HG03354 (cell line): ENCODE measurements at regions not wholly inside any gene's neighbourhood (a gene's known extent, or its start where the extent isn't known, plus 50 kb on each side); places are given as distances from the start of the nearest gene placed in this dataset.

Experiments
- ATAC-seq: cut with Tn5 transposase; IDR thresholded peaks from one replicate; pipeline ENCODE4 v1.9.1; 2021; ENCODE audit warnings: mild to moderate bottlenecking; ENCODE audit not compliant: unreplicated experiment, poor library complexity, severe bottlenecking

DNA sequence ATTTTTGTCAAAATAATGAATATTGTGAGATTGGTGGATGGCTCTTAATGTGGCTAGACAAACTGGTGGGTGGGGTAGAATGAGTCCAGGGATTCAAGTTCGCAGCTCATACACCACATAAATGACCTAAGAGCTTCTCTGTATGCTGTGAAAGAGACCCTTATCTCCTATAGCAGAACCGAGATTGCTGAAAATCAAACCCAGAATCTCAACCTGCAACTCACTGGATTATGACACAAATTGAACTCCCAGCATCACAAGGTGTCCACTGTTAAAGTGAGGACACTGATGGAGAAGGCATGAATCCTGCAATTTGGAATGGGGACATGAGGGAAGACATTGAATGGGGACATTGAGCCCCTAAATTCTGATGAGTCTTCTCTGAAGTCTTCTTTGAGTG is 51.3 kb upstream of the CNKSR3 start:
- no peak for ATAC-seq

DNA sequence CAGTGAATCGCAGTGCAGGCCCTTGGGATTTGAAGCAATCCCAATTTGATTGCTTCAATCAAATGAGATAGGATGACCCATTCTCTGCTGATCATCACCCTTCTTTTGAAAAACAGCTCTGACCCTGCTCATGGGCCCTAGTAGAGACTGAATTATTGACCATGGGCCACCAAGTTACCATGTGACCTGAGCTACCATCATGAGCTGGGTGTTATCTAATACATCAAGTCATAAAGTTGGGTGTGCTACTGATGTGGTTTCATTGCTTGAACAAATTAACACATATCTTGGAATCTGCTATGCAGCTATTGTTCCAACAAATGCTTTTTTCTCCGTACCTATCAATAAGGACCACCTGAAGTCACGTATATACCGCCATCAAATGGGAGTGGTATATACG is 54.8 kb upstream of the CNKSR3 start:
- ATAC-seq = no peak

DNA sequence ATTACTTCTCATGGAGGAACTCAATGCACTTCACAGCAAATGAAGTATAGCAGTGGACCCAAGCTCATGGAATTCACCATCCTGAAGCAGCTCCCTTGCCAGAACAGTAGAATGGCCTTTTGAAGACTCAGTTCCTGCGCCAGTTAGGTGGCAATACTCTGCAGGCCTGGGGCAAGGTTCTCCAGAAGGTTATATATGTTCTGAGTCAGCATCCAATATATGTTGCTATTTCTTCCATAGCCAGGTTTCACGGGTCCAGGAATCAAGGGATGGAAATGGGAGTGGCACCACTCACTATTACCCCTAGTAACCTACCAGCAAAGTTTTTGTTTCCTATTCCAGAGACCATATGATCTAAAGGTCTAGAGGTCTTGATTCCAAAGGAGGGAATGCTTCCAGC is 56.4 kb upstream of the CNKSR3 start:
- ATAC-seq = no peak

DNA sequence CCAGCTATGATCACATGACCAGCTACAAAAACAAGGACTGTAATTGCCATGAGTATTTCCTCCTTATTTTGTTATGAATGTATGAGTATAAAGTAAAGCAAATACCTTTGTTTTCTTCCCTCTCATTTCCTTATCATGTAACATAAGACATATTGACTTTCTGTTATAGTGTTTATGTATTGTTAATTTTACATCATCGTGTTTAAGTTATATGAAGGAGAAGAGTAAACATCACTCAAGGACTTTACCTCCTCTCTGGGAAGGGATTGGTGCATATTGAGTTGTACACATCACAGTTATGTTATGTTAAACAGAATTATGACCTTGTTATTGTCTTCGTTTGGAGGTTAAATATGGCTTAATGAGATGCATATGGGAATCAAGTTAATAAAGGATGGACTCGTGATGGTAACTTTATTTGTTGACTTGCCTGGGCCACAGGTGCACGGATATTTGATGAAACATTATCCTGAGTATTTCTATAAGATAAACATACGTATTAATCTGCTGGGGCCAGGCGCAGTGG is 57.3 kb upstream of the CNKSR3 start:
- ATAC-seq = no peak

DNA sequence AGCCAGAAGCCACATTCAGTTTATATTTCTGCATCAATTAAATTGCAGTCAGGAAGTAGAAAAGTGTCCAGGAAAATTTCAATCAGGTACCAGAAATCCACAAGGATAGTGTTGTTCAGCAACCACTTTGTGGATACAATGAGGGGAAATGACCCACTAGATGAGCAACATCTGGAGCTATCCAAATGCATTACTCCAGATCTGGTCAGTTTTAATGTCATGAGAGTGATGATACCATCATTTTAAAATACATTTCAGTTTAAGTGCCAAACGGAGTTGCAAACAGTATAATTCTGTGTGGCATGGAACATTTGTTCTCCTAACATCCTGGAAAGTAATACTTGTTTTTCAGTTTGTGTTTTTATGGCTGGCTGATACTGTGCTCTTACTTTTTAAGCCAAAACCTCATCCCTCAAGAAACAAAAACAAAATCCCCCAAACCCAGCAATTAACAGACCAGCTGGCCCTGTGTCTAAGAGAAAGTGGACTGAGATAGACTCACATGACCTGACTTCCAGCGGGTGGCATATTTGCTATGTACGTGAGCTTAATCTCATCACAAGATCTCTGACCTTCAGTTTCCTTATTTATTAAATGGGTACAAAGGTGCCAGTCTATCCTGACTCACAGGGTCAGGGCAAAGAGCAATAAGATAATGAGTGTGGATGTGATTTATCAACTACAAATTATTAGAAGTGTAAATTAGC is 58.8 kb upstream of the CNKSR3 start:
- no peak for ATAC-seq

DNA sequence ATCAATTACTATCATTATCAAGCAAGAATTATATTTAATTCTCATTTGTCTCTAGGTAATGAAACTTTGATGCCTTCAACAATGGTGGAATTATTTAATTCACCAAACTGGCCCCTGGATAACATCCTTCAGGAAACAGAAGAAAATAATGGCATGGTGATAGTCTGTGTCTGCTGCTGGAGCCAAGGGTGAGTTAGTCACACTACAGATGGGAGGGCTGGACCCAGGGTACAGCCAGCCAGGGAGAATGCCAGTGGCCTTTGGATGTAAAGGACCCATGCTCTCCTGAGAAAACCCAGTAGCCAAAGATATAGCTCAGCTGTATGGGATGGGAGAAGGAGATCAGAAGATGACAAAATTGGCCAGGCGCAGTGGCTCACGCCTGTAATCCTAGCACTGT is 60.0 kb upstream of the CNKSR3 start:
- no peak for ATAC-seq

DNA sequence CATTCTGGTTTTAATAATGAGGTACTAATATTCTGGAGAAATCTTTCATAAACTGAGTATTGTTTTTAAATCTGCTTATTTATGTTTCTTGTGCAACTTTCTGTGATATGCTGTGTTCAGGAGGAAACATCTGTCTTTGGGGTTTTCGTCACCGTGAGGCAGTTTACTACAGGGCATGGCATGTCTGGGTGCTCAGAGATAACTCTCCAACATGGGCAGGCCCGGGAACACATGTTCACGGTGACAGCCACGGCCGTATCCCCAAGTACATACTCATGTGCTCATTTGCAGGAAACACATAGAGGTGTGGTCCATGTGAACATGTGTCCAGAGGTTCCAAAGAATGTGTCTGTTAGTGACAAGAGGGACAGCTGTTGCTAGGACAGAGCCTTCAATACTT is 62.1 kb upstream of the CNKSR3 start:
- ATAC-seq = no peak

DNA sequence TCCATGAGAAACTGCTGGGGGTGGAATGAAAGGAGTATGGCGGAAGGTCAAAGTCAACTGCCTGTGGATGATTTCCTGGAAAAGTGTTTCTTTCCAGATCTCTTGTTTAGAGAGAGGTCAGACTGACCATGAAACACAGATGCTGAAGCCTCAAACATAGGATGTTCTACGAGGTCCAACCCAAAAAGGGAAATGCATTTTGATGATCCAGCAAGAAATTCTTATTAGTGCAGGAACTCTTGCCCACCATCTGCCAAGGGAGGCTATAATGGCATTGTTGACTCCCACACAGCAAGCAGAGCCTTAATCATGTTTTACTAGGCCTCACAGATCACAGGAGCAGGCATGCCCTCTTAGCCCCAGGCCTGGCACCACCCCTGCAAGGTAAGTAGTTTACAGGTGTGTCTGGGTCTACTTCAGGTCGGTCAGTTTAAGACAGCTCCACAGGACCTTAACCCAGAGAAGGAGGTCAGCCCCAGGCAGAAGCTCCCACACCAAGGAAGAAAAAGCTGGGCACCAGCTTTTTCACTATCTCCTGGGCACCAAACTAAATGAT is 67.6 kb upstream of the CNKSR3 start:
- no peak for ATAC-seq

DNA sequence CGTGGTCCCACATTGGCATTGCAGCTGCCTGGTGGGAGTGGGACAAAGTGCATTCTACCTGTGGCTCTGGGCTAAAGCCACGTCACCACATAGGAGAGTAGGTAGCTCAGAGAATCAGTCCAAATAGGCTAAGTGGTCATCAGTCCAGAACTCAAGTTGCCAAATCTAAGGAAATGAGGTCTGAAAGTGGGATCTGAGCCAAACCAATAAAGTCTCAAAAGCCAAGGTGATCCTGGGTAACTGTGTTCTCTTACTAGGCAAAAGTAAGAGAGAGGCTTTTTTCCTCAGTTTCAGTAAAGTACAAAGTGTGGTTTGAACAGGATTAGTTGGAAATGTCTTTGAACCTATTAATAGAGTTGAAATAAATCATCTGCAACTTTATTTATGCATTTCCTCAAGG is 68.6 kb upstream of the CNKSR3 start:
- ATAC-seq = no peak

DNA sequence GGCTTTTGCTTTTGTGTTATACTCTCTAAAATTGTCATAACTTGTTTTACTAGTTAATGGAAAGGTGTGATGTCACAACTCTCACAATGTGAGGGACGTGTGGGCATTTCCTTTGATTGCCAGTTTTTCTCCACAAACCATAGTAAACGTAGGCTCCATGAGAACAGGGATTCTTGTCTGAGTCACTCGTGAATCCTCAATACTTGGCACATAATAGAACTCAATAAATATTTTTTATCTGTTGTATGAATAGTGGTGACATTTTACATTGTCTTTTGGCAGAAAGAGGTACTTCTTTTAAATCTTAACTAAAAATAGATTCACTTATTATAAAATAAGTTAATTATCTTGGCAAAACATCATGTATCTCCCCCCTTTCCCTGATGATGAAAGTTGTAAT is 69.0 kb upstream of the CNKSR3 start:
- no peak for ATAC-seq

DNA sequence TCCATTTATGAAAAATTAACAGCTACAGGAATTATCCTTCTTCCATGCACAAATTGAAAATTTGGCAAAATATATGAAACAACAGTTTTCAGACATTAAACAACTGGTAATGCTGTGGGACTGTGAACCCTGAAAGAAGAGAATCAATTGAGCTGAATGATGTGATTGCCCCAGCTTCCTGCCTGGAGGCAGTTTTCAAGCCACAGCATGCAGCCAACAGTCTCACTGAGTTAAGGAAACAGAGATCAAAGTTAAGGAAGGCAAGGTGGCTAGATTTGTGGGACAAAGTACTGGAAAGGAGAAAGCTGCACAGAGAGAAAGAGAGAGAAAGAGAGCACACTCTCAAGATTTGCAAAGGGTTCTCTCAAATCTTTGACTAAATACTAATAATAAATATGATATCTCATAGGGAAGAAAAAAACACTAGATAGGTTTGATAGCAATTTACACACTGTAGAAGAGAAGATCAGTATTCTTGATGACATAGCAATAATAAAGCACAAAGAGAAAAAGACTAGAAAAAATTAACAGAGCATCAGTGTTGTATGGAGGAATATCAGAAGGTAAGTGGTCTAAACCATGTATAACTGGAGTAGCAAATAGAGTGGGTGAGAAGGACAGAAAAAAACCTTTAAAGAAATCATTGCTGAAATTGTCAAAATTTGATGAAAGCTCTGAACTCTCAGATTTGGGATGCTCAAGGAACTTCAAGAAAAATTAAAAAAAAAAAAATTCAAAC is 70.1 kb upstream of the CNKSR3 start:
- ATAC-seq = no peak

DNA sequence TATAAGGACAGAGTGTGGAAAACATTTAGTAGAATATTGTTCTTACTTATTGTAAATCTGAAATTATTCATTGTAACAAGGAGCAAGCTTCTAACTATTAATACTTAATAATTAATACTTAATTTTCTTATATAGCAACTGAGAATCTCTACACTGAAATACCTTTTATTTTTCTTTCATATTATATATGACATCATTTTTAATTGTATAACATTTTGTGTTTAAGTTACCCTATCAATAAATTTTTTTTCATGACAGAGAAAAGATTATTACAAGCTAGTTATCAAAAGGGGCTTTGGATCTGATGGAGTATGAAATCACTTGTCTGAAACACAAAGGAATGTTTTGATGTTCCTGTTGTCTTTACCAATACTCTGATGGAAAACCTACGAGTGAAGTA is 72.2 kb upstream of the CNKSR3 start:
- no peak for ATAC-seq

DNA sequence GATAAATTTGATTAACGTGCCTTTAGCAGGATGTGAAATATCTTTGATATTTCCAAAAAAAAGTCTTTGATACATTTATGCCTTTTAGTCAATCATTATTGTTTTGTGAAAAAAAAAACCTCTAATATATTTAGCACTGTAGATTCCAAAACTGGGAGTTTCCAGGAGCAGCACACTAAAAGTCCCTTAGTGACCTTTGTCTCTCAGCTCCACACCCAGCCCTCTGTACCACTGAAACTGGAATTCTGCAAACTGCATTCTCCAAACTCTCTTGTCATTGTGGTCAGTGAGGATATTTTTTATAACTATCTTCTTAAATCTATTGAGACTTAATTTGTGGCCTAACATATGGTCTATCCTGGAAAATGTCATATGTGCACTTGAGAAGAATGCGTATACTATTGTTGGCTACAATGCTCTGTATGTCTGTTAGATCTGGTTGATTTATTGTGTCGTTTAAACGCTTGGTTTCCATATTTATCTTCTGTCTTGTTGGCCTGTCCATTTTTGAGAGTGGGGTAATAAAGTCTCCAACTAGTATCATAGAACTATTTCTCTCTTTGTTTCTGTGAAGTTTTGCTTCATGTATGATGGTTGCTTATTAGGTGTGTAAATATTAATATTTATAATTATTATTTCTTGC is 73.2 kb upstream of the CNKSR3 start:
- no peak for ATAC-seq

DNA sequence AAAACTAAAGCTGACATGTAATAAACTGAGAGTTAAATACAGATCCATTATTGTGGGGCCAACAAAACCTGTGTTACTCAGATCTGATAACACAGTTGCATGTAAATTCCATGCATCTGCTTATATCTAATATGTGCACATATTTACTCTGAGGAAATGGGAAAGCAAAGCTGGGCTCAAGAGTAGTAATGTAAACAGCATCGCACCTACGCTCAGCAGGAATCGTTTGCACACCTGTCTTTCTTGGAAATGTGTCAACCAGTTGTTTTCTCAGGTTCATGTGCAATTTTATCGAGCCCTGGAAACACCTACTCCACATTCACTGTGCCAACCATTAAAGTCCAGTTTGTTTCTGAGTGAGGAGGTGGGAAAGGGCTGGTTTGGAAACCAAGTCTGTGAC is 80.3 kb upstream of the CNKSR3 start:
- no peak for ATAC-seq

DNA sequence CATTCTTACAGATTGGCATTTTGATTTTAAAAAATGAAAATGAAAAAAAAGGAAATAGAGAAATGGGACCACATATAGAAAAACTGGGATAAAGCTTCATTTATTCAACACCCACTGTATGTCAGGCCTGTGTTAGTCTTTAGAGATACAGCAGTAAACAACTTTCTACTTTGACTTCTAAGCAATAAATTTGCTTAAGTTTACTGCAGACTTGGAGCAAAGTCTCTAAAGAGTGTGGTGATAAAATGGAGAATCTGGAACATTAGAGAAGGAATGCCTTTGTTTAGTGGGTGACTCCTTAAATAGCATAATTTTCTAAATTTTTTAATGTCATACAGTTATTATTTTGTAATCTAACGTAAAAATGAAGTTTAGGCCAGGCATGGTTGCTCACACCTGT is 80.7 kb upstream of the CNKSR3 start:
- ATAC-seq = no peak

DNA sequence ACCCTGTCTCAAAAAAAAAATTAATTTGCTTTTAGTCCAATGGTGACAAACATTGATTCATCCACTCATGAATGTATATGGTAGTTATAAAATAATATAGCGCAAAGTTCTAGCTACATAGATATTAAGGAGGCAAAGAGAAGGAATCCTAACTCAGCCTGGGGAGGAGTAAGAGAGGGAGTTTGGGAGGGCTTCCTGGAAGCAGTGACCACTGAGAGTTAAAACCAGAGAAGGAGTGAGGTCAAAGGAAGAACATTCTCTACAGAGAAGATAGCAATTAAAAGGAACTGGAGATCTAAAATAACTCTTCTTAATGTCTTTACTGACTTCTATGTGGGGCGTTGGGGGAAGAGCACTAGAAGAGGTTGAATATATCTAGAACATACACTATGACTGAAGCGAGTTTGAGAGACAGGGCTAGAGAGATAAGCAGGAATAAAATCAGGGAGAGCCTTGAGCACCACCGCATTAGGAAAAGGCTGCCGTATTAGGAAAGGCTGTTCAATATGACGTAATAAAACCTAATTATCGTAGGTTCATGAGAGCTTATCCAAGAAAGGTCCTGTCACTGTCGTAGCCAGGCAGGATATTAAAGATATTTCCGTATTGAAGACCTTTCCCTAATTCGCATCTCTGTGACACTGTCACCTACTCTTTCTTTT is 81.8 kb upstream of the CNKSR3 start:
- no peak for ATAC-seq

DNA sequence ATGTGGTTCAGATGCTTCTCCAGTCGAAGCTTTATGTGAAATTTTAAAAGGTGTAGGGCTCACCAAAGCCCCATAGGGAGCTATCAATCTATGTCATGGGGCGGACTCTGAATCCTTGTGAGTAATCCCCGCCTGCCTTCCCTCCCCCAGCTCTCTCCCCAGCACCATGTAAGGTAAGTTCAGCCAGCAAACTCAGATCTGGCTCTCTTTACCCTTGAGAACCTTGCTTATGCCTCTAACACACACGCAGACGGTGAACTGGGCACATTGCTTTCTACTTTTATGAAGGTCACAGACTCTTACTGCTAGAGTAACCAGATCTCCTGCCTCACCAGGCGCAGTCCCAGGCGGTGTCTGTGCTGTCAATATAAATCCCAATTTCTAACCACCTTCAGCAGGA is 82.6 kb upstream of the CNKSR3 start:
- ATAC-seq = no peak

DNA sequence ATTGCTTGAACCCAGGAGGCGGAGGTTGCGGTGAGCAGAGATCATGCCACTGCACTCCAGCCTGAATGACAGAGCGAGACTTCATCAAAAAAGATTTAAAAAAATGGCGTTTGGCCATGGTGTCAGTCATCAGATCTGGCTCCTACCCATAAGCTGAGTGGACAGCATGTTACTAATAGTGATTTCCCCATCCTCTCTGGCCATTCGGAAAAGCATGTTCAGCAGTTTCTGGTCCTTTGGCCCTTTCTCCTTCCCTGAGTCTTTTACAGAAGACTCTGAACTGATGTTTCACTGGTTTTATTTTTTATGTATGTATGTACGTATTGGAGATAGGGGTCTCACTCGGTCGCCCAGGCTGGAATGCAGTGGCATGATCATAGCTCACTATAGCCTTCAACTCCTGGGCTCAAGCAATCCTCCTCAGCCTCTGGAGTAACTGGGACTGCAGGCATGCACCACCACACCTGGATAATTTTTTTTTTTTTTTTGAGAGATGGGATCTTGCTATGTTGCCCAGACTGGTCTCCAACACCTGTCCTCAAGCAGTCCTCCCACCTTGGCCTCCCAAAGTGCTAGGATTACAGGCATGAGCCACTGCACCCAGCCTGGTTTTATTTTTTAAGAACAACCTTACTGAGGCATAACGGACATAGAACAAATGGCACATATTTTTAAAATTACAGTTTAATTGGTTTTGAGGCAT is 84.2 kb upstream of the CNKSR3 start:
- ATAC-seq = no peak

DNA sequence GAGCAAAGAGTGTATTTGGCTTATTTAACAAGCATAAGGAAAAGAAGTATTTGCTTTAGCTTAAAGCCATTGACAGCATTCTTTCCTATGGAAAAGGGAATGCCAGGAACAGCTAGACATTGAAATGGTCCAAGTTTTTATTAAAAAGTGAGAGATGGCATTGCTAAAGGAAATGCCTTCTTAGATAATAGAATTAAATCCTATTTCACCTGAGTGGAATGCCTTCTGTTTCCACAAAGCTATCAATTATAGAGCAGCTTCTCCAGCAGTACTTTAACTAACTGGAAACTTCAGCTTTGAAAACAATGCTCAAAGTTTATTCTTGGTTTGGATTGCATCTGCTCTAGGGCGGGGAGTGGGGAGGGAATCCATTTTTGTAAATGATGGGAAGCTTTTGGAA is 85.1 kb upstream of the CNKSR3 start:
- ATAC-seq = no peak

DNA sequence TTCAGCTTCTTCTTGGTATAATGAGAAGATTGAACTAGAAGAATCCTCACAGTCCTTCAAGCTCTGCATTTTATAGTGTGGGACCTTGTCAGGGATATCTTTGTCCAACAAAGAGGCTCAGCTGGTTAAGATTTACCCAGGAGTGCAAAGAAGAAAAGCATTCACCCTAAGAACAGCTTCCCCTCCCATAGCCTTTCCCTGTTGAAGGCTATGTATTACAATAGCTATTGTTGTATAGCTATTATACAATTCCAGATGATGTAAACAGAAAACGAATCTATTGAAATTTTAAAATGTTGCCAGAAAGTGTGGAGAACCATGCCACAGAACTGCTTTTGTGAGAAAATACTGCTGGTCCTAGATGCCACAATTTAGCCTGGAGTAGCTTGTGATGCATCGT is 85.5 kb upstream of the CNKSR3 start:
- no peak for ATAC-seq
